ENCODE measurements at regions not wholly inside any gene's neighbourhood (a gene's known extent, or its start where the extent isn't known, plus 50 kb on each side); places are given as distances from the start of the nearest gene placed in this dataset.

- Histone ChIP-seq H3K9ac (ENCODE audit: insufficient read depth, low read length, poor library complexity, severe bottlenecking) (no peak overlapping the region), H3K9me3 (replicated peaks in 1 of 2; ENCODE audit: control insufficient read depth in 1 of 2, insufficient read depth in 1 of 2, low read length in 2 of 2) (peaks cover 0 to 11% of the 10 kb centered on the region in 2 donors), H3K4me2 (replicated peaks; ENCODE audit: extremely low read depth, low read length, poor library complexity, severe bottlenecking) (no peak overlapping the region), H3K27me3 (ENCODE audit: control insufficient read depth in 2 of 2, insufficient read depth in 2 of 2, low read length in 2 of 2) (no peaks in the 10 kb centered on the region), H3K4me3 (replicated peaks in 1 of 3; ENCODE audit: low read depth in 2 of 3, low read length in 3 of 3) (no peak overlapping the region), H2AFZ (ENCODE audit: insufficient read depth, low read depth, low read length, poor library complexity, severe bottlenecking) (no peak overlapping the region), H4K20me1 (ENCODE audit: insufficient read depth, low read length) (no peaks in the 10 kb centered on the region), H3K36me3 (replicated peaks in 1 of 2; ENCODE audit: control insufficient read depth in 1 of 2, insufficient read depth in 2 of 2, low read length in 2 of 2) (no peaks in the 10 kb centered on the region), H3K27ac (ENCODE audit: low read depth in 1 of 2, low read length in 2 of 2) (no peak overlapping the region), H3K79me2 (ENCODE audit: insufficient read depth, low read length) (no peaks in the 10 kb centered on the region), H3K4me1 (ENCODE audit: control insufficient read depth in 1 of 2, insufficient read depth in 2 of 2, low read length in 2 of 2) (no peaks in the 10 kb centered on the region)
- Mint-ChIP-seq H3K27ac (no peak overlapping the region), H3K4me3 (no peak overlapping the region), H3K9me3 (peaks cover 0 to 15% (median 3%) of the 10 kb centered on the region in 7 donors), H3K4me1 (no peaks in the 10 kb centered on the region), H3K36me3 (no peaks in the 10 kb centered on the region), H3K27me3 (ENCODE audit: low read depth in 3 of 3) (peaks cover 0 to 3% (median 0%) of the 10 kb centered on the region in 3 donors)
- TF ChIP-seq CTCF (IDR thresholded peaks at IDR 0.05) = no peak
- intact Hi-C loops (cut with micrococcal nuclease) = no loop called here
- WGBS (ENCODE audit: insufficient coverage) = 0% methylated on average over 1 of the region's 4 CpGs
- DNase-seq = no peak
These were observed 72.7 kb upstream of the CTAGE1 start for GRCh38 chr18:22490429-22490846.

DNA sequence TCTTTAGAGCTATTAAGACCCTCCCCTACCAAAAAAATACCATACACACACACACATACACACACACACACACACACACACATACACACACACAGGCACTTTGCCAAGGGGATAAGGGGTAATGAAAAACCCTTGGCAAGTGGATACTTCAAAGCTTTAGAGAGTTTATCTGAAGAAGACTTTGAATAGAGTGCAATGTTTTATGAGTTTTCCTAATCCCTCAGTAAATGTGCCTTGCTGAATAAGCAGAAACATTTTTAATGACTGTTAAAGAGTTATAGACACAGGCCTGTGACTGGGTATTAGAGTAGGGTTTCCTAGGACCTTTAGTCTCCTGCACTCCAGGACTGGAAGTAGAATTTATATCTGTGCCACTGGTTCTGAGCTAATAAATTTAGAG is 75.5 kb upstream of the CTAGE1 start:
- H3K4me1 Mint-ChIP-seq = no peaks in the 10 kb centered on the region
- no peaks in the 10 kb centered on the region for H4K20me1 ChIP-seq (ENCODE audit: insufficient read depth, low read length)
- H3K4me1 ChIP-seq (ENCODE audit: control insufficient read depth in 1 of 2, insufficient read depth in 2 of 2, low read length in 2 of 2) = no peaks in the 10 kb centered on the region
- no peak overlapping the region for H3K4me3 Mint-ChIP-seq
- H3K4me3 ChIP-seq (replicated peaks in 1 of 3; ENCODE audit: low read depth in 2 of 3, low read length in 3 of 3) = no peak overlapping the region
- no peak overlapping the region for H3K27ac ChIP-seq (ENCODE audit: low read depth in 1 of 2, low read length in 2 of 2)
- peaks cover 0 to 8% (median 0%) of the 10 kb centered on the region in 3 donors for H3K27me3 Mint-ChIP-seq (ENCODE audit: low read depth in 3 of 3)
- no peak for TF ChIP-seq CTCF (IDR thresholded peaks at IDR 0.05)
- no peak overlapping the region for H3K27ac Mint-ChIP-seq
- H3K36me3 Mint-ChIP-seq = no peaks in the 10 kb centered on the region
- H3K79me2 ChIP-seq (ENCODE audit: insufficient read depth, low read length) = no peaks in the 10 kb centered on the region
- DNase-seq = no peak
- no peaks in the 10 kb centered on the region for H3K36me3 ChIP-seq (replicated peaks in 1 of 2; ENCODE audit: control insufficient read depth in 1 of 2, insufficient read depth in 2 of 2, low read length in 2 of 2)
- no peaks in the 10 kb centered on the region for H3K27me3 ChIP-seq (ENCODE audit: control insufficient read depth in 2 of 2, insufficient read depth in 2 of 2, low read length in 2 of 2)
- no peak overlapping the region for H2AFZ ChIP-seq (ENCODE audit: insufficient read depth, low read depth, low read length, poor library complexity, severe bottlenecking)
- no peak overlapping the region for H3K9ac ChIP-seq (ENCODE audit: insufficient read depth, low read length, poor library complexity, severe bottlenecking)
- peaks cover 0 to 11% of the 10 kb centered on the region in 2 donors for H3K9me3 ChIP-seq (replicated peaks in 1 of 2; ENCODE audit: control insufficient read depth in 1 of 2, insufficient read depth in 1 of 2, low read length in 2 of 2)
- H3K9me3 Mint-ChIP-seq = peaks cover 0 to 15% (median 3%) of the 10 kb centered on the region in 7 donors
- intact Hi-C loops (cut with micrococcal nuclease) = no loop called here
- H3K4me2 ChIP-seq (replicated peaks; ENCODE audit: extremely low read depth, low read length, poor library complexity, severe bottlenecking) = no peak overlapping the region

Data from CD14-positive monocyte (primary cell).